ENCODE measurements at regions not wholly inside any gene's neighbourhood (a gene's known extent, or its start where the extent isn't known, plus 50 kb on each side); places are given as distances from the start of the nearest gene placed in this dataset.

DNA sequence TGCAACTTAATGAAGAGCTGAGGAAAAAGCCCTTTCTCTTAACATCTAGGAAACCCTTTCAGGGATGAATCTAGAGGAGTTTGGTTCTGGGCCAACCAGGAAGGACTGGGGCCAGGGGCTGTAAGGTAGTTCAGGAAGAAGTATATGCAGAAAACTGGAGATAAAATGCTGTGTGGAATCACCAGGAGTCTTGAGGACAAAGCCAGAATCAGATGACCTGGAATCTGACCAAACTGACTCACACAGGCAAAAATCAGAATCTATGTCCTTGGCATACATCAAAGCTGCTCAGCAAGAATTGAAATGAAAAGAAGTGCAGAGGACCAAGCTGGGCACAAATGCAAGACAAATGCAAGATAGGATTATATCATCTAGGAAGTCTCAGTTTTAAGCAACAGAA, 59.4 kb upstream of the ATP2C1 start:
- no TSS peak for BruUV-seq (replicated peaks)

DNA sequence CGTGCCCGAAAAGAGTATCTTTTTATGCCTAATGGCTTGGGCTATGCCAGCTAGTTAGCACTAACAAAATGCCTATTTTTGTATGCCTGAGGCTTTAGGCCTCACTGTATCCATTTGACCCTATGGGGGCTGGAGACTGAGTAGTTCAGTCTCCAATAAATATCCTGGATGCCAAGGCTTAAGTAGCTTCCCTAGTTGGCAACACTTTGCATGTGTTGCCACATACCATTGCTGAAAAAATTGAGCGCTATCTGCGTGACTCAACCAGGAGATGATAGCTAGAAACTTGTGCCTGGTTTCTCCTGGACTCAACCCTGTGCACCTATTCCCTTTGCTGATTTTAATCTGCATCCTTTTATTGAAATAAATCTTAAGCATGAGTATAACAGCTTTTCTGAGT, 58.4 kb upstream of the ATP2C1 start:
- Mint-ChIP-seq H3K4me3 (ENCODE audit: unreplicated experiment) (no peak overlapping the region), H3K36me3 (ENCODE audit: insufficient read depth, unreplicated experiment) (no peaks in the 10 kb centered on the region), H3K27ac (ENCODE audit: unreplicated experiment) (no peak overlapping the region), H3K4me1 (ENCODE audit: low read depth, unreplicated experiment) (no peaks in the 10 kb centered on the region), H3K9me3 (ENCODE audit: unreplicated experiment) (no peaks in the 10 kb centered on the region), H3K27me3 (ENCODE audit: insufficient read depth, unreplicated experiment) (peaks cover 11% of the 10 kb centered on the region)
- DNase-seq: no peak
- Histone ChIP-seq H3K27me3 (replicated peaks; ENCODE audit: control insufficient read depth, insufficient read depth, low read length) (no peaks in the 10 kb centered on the region), H3K36me3 (ENCODE audit: control insufficient read depth, insufficient read depth, low read length) (no peaks in the 10 kb centered on the region), H3K4me1 (no peaks in the 10 kb centered on the region), H3K4me3 (ENCODE audit: low read depth, low read length) (no peak overlapping the region), H3K9me3 (no peaks in the 10 kb centered on the region)
- intact Hi-C loops (cut with micrococcal nuclease; ENCODE audit: unreplicated experiment): no loop called here
- CTCF ChIA-PET: no interaction called here
- no TSS peak for BruUV-seq (replicated peaks)
- POLR2A ChIA-PET: no interaction called here
- TF ChIP-seq, protein P1, sequence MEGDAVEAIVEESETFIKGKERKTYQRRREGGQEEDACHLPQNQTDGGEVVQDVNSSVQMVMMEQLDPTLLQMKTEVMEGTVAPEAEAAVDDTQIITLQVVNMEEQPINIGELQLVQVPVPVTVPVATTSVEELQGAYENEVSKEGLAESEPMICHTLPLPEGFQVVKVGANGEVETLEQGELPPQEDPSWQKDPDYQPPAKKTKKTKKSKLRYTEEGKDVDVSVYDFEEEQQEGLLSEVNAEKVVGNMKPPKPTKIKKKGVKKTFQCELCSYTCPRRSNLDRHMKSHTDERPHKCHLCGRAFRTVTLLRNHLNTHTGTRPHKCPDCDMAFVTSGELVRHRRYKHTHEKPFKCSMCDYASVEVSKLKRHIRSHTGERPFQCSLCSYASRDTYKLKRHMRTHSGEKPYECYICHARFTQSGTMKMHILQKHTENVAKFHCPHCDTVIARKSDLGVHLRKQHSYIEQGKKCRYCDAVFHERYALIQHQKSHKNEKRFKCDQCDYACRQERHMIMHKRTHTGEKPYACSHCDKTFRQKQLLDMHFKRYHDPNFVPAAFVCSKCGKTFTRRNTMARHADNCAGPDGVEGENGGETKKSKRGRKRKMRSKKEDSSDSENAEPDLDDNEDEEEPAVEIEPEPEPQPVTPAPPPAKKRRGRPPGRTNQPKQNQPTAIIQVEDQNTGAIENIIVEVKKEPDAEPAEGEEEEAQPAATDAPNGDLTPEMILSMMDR (IDR thresholded peaks at IDR 0.05; ENCODE audit: insufficient read depth in 1 of 2, low read depth in 1 of 2, low read length in 1 of 2, severe bottlenecking in 1 of 2, unreplicated experiment in 1 of 2): no peak

More for the DNA sequence above, 59.4 kb upstream of the ATP2C1 start:
- TF ChIP-seq, protein P1 (IDR thresholded peaks at IDR 0.05; ENCODE audit: insufficient read depth in 1 of 2, low read depth in 1 of 2, low read length in 1 of 2, severe bottlenecking in 1 of 2, unreplicated experiment in 1 of 2): no peak
- H3K9me3 Mint-ChIP-seq (ENCODE audit: unreplicated experiment): no peaks in the 10 kb centered on the region
- H3K36me3 Mint-ChIP-seq (ENCODE audit: insufficient read depth, unreplicated experiment): no peaks in the 10 kb centered on the region
- ChIA-PET POLR2A (no interaction called here), CTCF (no interaction called here)
- Histone ChIP-seq H3K4me3 (ENCODE audit: low read depth, low read length) (no peak overlapping the region), H3K4me1 (no peaks in the 10 kb centered on the region), H3K36me3 (ENCODE audit: control insufficient read depth, insufficient read depth, low read length) (no peaks in the 10 kb centered on the region), H3K27me3 (replicated peaks; ENCODE audit: control insufficient read depth, insufficient read depth, low read length) (no peaks in the 10 kb centered on the region), H3K9me3 (no peaks in the 10 kb centered on the region)
- no peak overlapping the region for H3K27ac Mint-ChIP-seq (ENCODE audit: unreplicated experiment)
- peaks cover 9% of the 10 kb centered on the region for H3K27me3 Mint-ChIP-seq (ENCODE audit: insufficient read depth, unreplicated experiment)
- intact Hi-C loops (cut with micrococcal nuclease; ENCODE audit: unreplicated experiment): no loop called here
- H3K4me1 Mint-ChIP-seq (ENCODE audit: low read depth, unreplicated experiment): no peaks in the 10 kb centered on the region
- no peak for DNase-seq
- H3K4me3 Mint-ChIP-seq (ENCODE audit: unreplicated experiment): no peak overlapping the region

DNA sequence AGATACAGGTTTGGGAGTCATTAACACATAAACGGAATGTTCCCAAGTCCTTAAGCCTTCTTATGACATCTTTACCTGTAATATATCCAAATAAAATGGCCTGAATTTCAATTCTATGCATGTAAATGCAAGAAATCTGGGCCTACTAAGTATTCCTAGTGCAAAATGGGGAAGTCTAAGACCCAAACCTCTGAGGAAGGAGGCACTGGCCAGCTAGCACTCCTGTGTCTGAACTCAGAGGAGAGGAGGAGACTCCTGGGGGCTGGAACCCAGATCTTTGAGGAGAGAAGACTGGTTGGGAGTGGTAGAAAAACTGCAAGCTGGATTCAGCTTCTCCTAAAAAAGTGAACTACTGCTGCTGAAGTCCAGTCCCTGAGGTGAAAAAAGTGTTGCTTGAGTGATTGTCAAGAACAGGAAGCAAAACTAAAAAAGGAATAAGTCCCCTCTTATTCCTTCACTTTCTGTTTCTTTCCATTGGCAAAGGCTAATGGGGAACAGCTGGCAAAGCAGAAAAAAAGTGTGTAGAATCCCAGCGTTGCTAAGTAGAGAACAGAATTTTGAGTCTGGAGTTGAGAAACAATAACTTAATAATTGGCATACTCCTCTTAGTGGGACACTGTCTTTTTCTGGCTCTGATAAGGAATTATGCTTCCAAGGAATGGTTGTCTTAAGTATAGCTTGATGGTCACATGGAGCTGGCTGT, 54.8 kb upstream of the ATP2C1 start:
- no peak overlapping the region for H3K27ac Mint-ChIP-seq (ENCODE audit: unreplicated experiment)
- no TSS peak for BruUV-seq (replicated peaks)
- Histone ChIP-seq H3K27me3 (replicated peaks; ENCODE audit: control insufficient read depth, insufficient read depth, low read length) (no peaks in the 10 kb centered on the region), H3K4me3 (ENCODE audit: low read depth, low read length) (no peak overlapping the region), H3K4me1 (no peaks in the 10 kb centered on the region), H3K9me3 (no peaks in the 10 kb centered on the region), H3K36me3 (ENCODE audit: control insufficient read depth, insufficient read depth, low read length) (no peaks in the 10 kb centered on the region)
- H3K9me3 Mint-ChIP-seq (ENCODE audit: unreplicated experiment): no peaks in the 10 kb centered on the region
- TF ChIP-seq, protein P1 (IDR thresholded peaks at IDR 0.05; ENCODE audit: insufficient read depth in 1 of 2, low read depth in 1 of 2, low read length in 1 of 2, severe bottlenecking in 1 of 2, unreplicated experiment in 1 of 2): no peak
- ChIA-PET CTCF (no interaction called here), POLR2A (no interaction called here)
- H3K4me1 Mint-ChIP-seq (ENCODE audit: low read depth, unreplicated experiment): no peaks in the 10 kb centered on the region
- intact Hi-C loops (cut with micrococcal nuclease; ENCODE audit: unreplicated experiment): no loop called here
- no peaks in the 10 kb centered on the region for H3K36me3 Mint-ChIP-seq (ENCODE audit: insufficient read depth, unreplicated experiment)
- peaks cover 12% of the 10 kb centered on the region for H3K27me3 Mint-ChIP-seq (ENCODE audit: insufficient read depth, unreplicated experiment)
- no peak overlapping the region for H3K4me3 Mint-ChIP-seq (ENCODE audit: unreplicated experiment)
- DNase-seq: no peak

Measured in Caco-2 (cell line).